GM18907 (cell line): ENCODE measurements at regions not wholly inside any gene's neighbourhood (a gene's known extent, or its start where the extent isn't known, plus 50 kb on each side); places are given as distances from the start of the nearest gene placed in this dataset.
"Not testable (repeated sequence)": the region's sequence is repeated elsewhere in the genome, so short reads cannot be mapped to it uniquely, and the experiment has no call there.

Experiments used
- ATAC-seq: cut with Tn5 transposase; IDR thresholded peaks from one replicate; pipeline ENCODE4 v1.9.1; 2021; ENCODE audit warnings: mild to moderate bottlenecking, moderate library complexity; ENCODE audit not compliant: unreplicated experiment

GRCh38 chr21:38611277-38611676 lies 113.0 kb upstream of the ERG start:
- ATAC-seq, result no peak

- no peak for ATAC-seq
Observed at GRCh38 chr21:38613686-38614085, 115.4 kb upstream of the ERG start.

- no peak for ATAC-seq
Observed at GRCh38 chr21:38614558-38614957, 116.3 kb upstream of the ERG start.

GRCh38 chr21:38619480-38619879 lies 121.2 kb upstream of the ERG start:
- ATAC-seq, result no peak

DNA sequence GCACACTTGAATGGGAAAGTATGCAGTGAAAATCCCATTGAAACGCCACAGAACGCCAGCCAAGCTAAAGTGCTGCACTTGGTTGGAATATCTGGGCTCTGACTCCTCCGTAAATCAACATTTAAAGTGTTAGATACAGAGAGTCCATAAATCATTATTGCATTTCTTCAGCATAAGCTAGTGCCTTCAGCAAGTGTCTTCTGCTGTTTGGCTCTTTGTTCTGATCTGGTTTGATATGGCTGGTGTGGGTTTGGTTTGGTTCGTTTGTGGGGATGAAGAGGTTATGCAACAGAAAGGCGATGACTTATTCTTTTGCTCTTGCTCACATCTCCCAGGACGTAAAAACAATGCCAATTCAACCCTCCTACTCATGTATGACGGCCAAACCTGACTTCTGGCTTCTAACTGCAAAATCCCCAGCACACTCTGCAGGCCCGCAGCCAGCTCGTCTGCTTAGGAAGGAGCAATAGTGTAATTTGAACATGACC lies 121.8 kb upstream of the ERG start:
- no peak for ATAC-seq

DNA sequence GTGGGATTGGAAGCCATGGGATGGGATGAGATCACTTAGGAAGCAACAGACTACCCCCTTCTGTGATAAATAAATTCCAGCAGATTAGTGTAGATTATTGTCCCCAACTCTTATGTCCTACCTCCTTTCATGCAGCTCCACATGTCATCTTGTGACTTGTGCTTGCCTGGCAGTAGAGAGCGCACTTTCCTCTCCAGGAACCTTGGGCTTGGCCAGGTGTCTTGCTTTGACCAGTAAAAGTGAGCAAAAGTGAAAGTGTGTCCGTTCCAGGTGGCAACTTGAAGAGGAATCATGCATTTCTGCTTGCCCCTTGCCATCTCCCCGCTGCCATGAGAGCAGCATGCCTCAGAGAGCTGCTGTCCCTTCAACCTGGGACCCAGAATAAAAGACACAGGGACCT lies 122.9 kb upstream of the ERG start:
- ATAC-seq, result no peak

DNA sequence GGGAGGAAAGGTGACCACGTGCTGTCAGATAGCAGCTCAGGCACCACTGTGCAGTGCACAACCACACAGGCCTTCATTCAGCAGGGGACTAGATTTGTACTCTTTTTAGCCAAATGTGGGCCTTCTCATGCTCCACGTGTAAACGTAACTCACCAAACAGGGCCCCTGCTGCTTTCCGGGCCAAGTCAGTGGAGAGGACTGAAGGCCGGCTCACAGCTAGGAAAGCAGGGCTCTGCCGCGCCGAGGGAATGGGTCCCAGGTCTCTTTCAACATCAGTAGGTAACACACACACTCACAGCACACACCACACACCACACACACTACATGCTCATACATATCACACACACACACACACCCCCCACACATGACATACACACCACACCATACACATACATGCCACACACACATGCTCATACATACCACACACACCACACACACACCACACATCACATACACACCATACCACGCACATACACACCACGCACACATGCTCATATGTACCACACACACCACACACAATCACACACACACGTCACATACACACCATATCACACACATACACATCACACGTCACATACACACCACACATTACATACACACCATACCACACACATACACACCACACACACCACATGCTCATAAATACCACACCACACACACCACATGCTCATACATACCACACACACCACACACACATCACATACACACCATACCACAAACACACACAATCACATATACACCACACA lies 124.0 kb upstream of the ERG start:
- ATAC-seq, result no peak

DNA sequence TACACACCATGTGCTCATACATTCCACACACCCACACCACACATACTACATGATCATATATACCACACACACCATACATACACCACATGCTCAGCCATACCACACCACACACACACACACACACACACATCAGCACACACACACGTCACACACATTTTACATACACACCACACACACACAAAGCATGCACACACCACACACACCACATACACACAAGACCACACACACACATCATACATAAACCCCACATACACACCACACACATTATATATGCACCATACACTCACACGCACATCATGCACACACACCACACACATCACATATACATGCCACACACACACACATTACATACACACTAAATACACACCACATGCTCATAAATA lies 124.5 kb upstream of the ERG start:
- no peak for ATAC-seq

- no peak for ATAC-seq
Observed at GRCh38 chr21:38623552-38623951, 125.3 kb upstream of the ERG start.

DNA sequence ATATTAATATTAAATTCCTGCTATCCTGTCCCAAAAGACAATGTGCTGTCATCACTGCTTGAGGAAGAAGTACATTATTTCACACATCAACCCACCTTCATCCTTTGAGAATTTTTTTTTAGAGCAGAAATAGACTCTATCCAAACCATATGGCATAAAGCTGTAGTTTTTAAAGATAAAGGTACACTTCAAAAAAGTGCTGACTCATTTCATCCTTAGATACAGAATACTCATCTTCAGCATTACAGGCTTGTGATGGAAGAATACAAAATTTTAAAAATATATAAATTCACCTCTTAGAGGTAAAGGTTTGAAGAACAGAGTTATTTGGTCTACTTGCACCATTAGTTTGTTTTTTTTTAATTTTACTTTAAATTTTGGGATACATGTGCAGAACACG lies 126.7 kb upstream of the ERG start:
- no peak for ATAC-seq

- no peak for ATAC-seq
Observed at GRCh38 chr21:38626306-38626705, 128.0 kb upstream of the ERG start.

DNA sequence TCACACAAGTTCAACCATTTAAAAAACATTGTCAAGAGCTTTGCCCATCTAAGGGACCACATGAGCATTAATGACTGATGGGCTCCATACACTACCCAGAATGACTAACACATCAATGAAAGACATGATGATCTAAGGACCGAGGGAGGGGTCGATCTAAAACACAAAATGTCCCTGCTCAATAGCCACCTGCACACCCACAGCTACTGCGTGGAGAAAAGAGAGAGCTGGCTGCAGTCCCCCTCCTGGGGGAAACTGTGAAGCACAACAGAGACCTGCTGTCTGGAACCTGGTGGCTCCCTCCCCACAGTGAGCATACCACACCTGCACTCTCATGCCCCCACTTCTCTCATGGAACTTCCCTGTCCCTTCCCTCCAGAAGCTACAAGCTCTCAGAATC lies 130.1 kb upstream of the ERG start:
- ATAC-seq, result no peak

- ATAC-seq, result no peak
Observed at GRCh38 chr21:38631206-38631605, 132.9 kb upstream of the ERG start.

DNA sequence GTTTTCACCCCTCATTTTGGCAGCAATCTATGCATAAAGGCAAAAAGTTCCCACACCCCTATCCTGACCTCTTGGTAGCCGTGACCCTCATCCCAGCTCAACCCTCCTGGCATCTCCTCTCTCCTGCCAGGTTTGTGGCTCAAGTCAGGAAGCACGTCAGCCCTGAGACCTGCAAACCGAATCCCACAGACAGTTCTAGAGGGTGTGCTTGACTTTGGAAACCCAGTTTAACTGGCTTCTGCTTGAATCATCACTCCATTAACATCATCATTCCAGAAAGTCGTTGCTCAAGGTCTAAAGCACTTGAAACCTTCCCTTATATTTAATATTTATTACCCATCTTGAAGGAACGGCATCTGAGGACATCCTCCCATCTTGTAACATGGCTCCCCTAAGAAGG lies 133.4 kb upstream of the ERG start:
- ATAC-seq, result no peak

- ATAC-seq, result no peak
Observed at GRCh38 chr21:38637161-38637560, 138.9 kb upstream of the ERG start.

DNA sequence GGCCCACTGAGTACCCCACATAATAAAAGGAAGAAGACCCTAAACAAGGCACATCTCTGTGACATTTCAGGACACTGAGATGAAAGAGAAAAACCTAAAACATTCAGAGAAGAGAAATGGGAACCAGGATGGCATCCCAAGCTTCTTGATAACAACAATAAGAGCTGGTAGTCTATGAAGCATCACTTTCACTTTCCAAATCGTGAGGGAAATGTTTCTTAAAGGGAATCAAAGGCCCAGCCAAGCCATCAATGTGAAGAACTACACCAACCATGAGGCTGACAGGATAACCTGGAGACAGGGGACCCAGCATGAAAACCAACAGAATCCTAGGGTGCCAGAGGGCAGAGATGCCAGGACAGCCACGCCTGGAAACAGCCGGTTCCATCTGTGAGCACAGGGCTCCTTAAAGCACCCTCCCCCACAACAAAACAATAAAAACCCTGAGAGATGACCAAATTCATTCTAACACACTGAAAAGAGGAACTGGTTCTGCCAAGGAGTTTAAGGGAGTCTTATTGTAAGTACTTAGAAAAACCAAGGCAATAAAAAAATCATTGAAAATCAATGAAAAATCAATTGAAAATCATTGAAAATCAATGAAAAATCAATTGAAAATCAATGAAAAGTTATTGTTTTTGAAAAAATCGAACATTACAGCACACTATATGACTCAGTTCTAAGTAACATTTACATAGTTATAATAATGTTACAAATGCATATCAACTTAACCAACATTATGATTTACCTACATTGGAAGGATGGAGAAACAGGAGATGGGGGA lies 141.5 kb upstream of the ERG start:
- no peak for ATAC-seq

- ATAC-seq, result not testable (repeated sequence)
Observed at GRCh38 chr21:38640355-38640742, 142.1 kb upstream of the ERG start.

DNA sequence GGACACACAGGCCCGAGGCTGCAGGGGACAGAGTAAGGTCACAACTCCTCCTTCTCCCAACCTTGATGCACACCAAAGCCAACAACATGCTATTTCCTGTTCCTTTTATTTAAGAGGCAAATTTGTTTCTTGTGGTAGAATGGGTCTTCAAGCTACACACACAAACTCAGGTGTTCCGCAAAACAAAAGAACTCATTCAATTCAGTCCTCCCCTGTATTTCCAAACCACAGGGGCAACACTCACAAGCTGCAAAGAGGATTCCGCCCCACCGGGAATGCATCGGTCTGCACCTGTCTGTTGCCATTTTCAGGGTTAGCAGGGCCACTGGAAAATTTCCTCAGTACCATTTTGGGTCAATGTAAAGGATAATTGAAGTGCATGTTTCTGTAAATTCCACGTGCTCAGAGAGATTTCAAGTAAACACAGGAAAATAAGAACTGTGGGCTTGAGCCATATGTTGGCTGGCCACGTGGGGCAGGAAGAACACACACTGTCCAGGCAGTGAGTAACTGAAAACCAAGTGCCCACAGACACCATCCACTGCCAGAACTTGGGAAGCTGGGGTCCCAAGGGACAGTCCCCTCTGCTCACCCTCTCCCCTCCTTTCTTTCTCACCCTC lies 145.2 kb upstream of the ERG start:
- ATAC-seq, result no peak

DNA sequence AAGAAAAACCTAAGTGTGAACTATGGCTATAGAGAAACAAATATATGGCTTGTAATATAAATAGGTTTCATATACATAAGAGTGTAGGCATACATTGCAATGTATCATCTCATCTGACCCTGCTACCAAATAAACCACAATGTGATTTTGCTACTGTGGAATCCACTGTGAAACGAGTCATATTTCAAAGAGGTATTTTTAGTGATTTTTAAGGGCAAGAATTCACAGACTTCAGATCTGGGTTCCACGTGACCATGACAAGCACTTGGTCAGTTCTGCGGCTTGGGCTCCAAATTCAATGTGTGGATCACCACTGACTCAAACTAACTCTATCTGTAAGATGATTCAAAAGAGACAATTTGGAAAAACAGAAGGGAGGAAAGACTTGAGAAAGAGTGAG lies 147.0 kb upstream of the ERG start:
- no peak for ATAC-seq

DNA sequence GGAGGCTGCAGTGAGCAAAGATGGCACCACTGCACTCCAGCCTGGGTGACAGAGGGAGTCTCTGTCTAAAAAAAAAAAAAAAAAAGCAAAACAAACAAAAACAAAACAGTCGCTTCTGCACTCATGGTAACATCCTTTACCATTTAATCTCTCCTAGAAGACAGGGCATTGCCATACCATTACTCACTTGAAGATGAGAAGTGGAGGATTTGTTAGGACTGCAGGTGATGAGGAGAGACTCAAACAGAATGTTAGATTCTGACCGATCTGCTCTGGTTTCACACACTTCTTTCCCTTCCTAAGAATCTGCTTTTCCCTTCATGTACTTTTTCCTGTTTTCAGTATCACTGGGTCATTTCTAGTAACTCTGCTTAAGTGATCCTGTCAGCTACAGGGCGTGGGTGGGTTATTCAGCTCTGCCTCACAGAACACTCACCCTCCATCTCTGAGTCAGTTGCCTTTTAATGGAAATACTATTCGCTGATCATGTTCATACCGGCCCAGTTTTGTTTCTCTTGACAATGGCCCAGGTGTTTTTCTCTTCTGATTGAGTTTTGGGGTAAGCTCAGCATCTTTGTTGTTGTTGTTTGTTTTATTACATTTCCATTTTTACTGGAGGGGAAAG lies 148.0 kb upstream of the ERG start:
- no peak for ATAC-seq

- no peak for ATAC-seq
Observed at GRCh38 chr21:38649120-38649519, 150.8 kb upstream of the ERG start.

GRCh38 chr21:38651570-38651969 lies 153.3 kb upstream of the ERG start:
- no peak for ATAC-seq
